Endothelial cell of umbilical vein (primary cell): ENCODE measurements at regions not wholly inside any gene's neighbourhood (a gene's known extent, or its start where the extent isn't known, plus 50 kb on each side); places are given as distances from the start of the nearest gene placed in this dataset.
"Not testable (repeated sequence)": the region's sequence is repeated elsewhere in the genome, so short reads cannot be mapped to it uniquely, and the experiment has no call there.

Source experiments
- BruUV-seq: library from RNA; stranded (reverse); fragments of 400-500 nt; replicated peaks from 2 replicates; lab custom pipeline; 2021; lab: Mats Ljungman, UMichigan
- CTCF ChIA-PET: fragments of 300-600, 350-600 bp; sonication (Branson Sonifier 250); formaldehyde crosslinking; loops from one replicate; lab custom pipeline; 2021; ENCODE audit warnings: antibody characterized with exemption, inconsistent platforms; lab: Charles Lee
- POLR2A ChIA-PET: fragments of 300-600, 350-600 bp; sonication (Branson Sonifier 250); formaldehyde crosslinking; loops from one replicate; lab custom pipeline; 2021; ENCODE audit warnings: antibody characterized with exemption, inconsistent platforms; lab: Charles Lee
- DNase-seq: peaks from one replicate; pipeline ENCODE4 v3.0.0-alpha.2; 2011; ENCODE audit warnings: low read depth, low spot score
- FAIRE-seq: peaks from 2 replicates; lab custom pipeline; 2011; peaks lifted over from hg19 to GRCh38; lab: Jason Lieb, UNC
- H2AFZ ChIP-seq: 2 replicates; pipeline ENCODE4 v1.6.0; 2012; ENCODE audit warnings: low read depth, low read length, control low read depth, inconsistent platforms
- H3K27ac ChIP-seq: 2 replicates; pipeline ENCODE4 v1.5.1; 2011; ENCODE audit warnings: low read depth, mild to moderate bottlenecking, control low read depth, low read length, moderate library complexity; ENCODE audit not compliant: insufficient read depth
- H3K27me3 ChIP-seq, 2 experiments: 2 replicates each; pipeline versions ENCODE4 v1.6.0 to v1.6.1; 2011; ENCODE audit warnings: low read length in 2 of 2, mixed read lengths in 1 of 2; ENCODE audit not compliant: control insufficient read depth in 2 of 2, insufficient read depth in 2 of 2
- H3K36me3 ChIP-seq, 2 experiments: 2 replicates in 1 of 2; 3 replicates in 1 of 2; pipeline ENCODE4 v1.5.1; 2011; ENCODE audit warnings: low read length in 2 of 2, mild to moderate bottlenecking in 1 of 2, moderate library complexity in 1 of 2; ENCODE audit not compliant: control insufficient read depth in 2 of 2, insufficient read depth in 2 of 2; ENCODE audit errors: extremely low read depth in 1 of 2
- H3K4me1 ChIP-seq: 3 replicates; pipeline ENCODE4 v1.5.1; 2011; ENCODE audit warnings: mild to moderate bottlenecking, low read length; ENCODE audit not compliant: control insufficient read depth, insufficient read depth; ENCODE audit errors: extremely low read depth
- H3K4me2 ChIP-seq: 2 replicates; pipeline ENCODE4 v1.6.1; 2011; ENCODE audit warnings: low read length, control low read depth, mixed read lengths; ENCODE audit not compliant: insufficient read depth
- H3K4me3 ChIP-seq, 3 experiments: fragments of 200-600 bp in 1 of 3; sonication (generic), shearing (Covaris generic) in 1 of 3; replicated peaks in 1 of 3; 2 replicates each; pipeline ENCODE4 v1.5.1; 2011 to 2016; ENCODE audit warnings: control low read depth in 3 of 3, low read length in 3 of 3, mild to moderate bottlenecking in 2 of 3, inconsistent platforms in 1 of 3, low read depth in 1 of 3, moderate library complexity in 1 of 3; ENCODE audit not compliant: insufficient read depth in 1 of 3
- H3K79me2 ChIP-seq: 2 replicates; pipeline ENCODE4 v1.6.0; 2012; ENCODE audit warnings: low read length, inconsistent platforms; ENCODE audit not compliant: control insufficient read depth, insufficient read depth
- H3K9ac ChIP-seq: replicated peaks from 2 replicates; pipeline ENCODE3; 2011; ENCODE audit warnings: low read length, control low read depth; ENCODE audit not compliant: insufficient read depth; ENCODE audit errors: extremely low read depth
- H3K9me1 ChIP-seq: replicated peaks from 3 replicates; pipeline ENCODE4 v1.6.0; 2011; ENCODE audit warnings: mild to moderate bottlenecking, low read length; ENCODE audit not compliant: control insufficient read depth, insufficient read depth; ENCODE audit errors: extremely low read depth
- H3K9me3 ChIP-seq: replicated peaks from 2 replicates; pipeline ENCODE4 v1.5.1; 2012; ENCODE audit warnings: low read length, inconsistent platforms; ENCODE audit not compliant: control insufficient read depth, insufficient read depth
- H4K20me1 ChIP-seq: replicated peaks from 2 replicates; pipeline ENCODE3; 2011; ENCODE audit warnings: mild to moderate bottlenecking, low read length; ENCODE audit not compliant: control insufficient read depth, insufficient read depth; ENCODE audit errors: extremely low read depth
- EZH2 ChIP-seq: IDR thresholded peaks from 2 replicates; pipeline ENCODE4 v1.6.1; 2012; ENCODE audit warnings: borderline replicate concordance, low read depth, mild to moderate bottlenecking, moderate library complexity, low read length, inconsistent platforms; ENCODE audit not compliant: severe bottlenecking
- FOS ChIP-seq: IDR thresholded peaks from 2 replicates; pipeline ENCODE4 v1.6.1; 2011; ENCODE audit warnings: mild to moderate bottlenecking, low read length, moderate library complexity, borderline replicate concordance; ENCODE audit not compliant: insufficient read depth
- GATA2 ChIP-seq: IDR thresholded peaks from 2 replicates; pipeline ENCODE4 v1.7.0; 2011; ENCODE audit warnings: low read depth, mild to moderate bottlenecking, moderate library complexity, mixed read lengths, low read length; ENCODE audit not compliant: insufficient read length, insufficient read depth
- JUN ChIP-seq: IDR thresholded peaks from 2 replicates; pipeline ENCODE4 v1.6.1; 2011; ENCODE audit warnings: borderline replicate concordance, low read depth; ENCODE audit not compliant: insufficient read length, insufficient read depth
- MYC ChIP-seq: IDR thresholded peaks from one replicate; pipeline ENCODE4 v1.6.1; 2011; ENCODE audit warnings: mild to moderate bottlenecking, low read depth, low read length
- POLR2A ChIP-seq: IDR thresholded peaks from 2 replicates; pipeline ENCODE4 v1.6.1; 2012; ENCODE audit warnings: low read depth, mild to moderate bottlenecking, control low read depth, low read length
- POLR2AphosphoS5 ChIP-seq: IDR thresholded peaks from 2 replicates; pipeline ENCODE4 v1.6.1; 2012; ENCODE audit warnings: low read depth, mild to moderate bottlenecking, control low read depth, low read length, moderate library complexity; ENCODE audit not compliant: insufficient read depth
- dilution Hi-C: fragments of 300-500 bp; cut with MboI; formaldehyde crosslinking; loops from one replicate; pipeline ENCODE4 v1.15.0; 2019; ENCODE audit warnings: low sequenced_read_pairs; ENCODE audit not compliant: extremely low pct_ligation_motif_present
- intact Hi-C: fragments of 100-400 bp; cut with micrococcal nuclease; formaldehyde crosslinking; loops from one replicate; pipeline ENCODE4 v1.10.0; 2022
- TF ChIP-seq, protein P1 (sequence below): IDR thresholded peaks from 2 replicates; pipeline ENCODE4 v1.6.1; 2011; ENCODE audit not compliant: insufficient read depth, insufficient read length
- TF ChIP-seq, protein P2 (sequence below), 2 donors: IDR thresholded peaks; 1 replicate in 1 of 2; 2 replicates in 1 of 2; pipeline ENCODE4 v1.5.1; 2011; ENCODE audit warnings: low read length in 2 of 2, mild to moderate bottlenecking in 2 of 2, moderate library complexity in 2 of 2, control low read depth in 1 of 2, inconsistent platforms in 1 of 2, low read depth in 1 of 2; ENCODE audit not compliant: insufficient read depth in 1 of 2; ENCODE audit errors: extremely low read depth in 1 of 2

DNA sequence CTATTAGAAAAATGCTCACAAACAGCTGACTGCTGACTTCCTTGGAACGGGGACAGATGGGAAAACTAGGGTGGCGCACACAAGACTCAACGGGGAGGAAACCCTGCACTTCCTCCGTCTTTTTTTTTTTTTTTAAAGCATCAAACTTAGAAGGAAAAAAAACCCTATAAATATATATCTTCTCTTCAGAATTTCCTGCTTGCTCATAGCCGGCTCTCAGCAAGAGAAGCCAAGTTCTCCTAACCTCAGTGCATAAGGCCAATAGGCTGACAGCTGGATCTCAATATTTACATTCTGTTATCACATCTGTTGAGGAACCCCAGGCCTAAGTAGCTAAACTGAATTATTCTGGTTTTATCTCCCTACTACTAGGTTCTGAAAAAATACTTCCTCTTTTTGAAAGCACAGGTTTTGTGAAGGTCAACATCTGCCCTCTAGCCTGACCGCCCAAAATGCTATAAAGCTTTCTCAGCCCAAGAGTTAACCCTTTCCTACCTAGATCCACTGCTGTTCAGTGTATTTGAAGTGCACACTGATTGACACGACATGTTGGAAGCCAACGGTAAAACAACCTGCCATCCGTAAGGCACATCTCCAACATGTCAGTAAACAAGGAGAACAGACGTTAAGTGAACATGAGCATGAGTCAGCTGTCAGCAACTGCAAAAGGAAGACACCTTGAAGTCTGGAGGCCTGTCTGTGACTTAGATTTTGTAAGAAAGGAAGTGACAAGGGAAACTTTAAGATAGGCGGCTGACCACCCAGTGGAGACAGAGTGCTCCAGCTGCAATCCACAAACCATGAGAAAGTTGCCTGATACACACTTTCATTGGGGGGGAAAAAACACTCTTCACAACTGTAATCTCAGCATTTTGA lies 83.8 kb downstream of the EBLN1 start:
- no TSS peak for BruUV-seq
- no peak overlapping the region for H3K4me2 ChIP-seq
- no peak overlapping the region for H2AFZ ChIP-seq
- DNase-seq (no peak), FAIRE-seq (no peak)
- no peak overlapping the region for H3K9ac ChIP-seq
- intact Hi-C loops: no loop called here
- no peaks in the 10 kb centered on the region for H3K9me1 ChIP-seq
- H3K27ac ChIP-seq: no peak overlapping the region
- ChIA-PET CTCF (no interaction called here), POLR2A (no interaction called here)
- no peaks in the 10 kb centered on the region for H3K36me3 ChIP-seq
- dilution Hi-C loops: no loop called here
- no peaks in the 10 kb centered on the region for H3K79me2 ChIP-seq
- H4K20me1 ChIP-seq: no peaks in the 10 kb centered on the region
- no peaks in the 10 kb centered on the region for H3K9me3 ChIP-seq
- H3K4me3 ChIP-seq: no peak overlapping the region
- no peaks in the 10 kb centered on the region for H3K4me1 ChIP-seq
- no peaks in the 10 kb centered on the region for H3K27me3 ChIP-seq
- TF ChIP-seq FOS: no peak
- TF ChIP-seq, protein P1, sequence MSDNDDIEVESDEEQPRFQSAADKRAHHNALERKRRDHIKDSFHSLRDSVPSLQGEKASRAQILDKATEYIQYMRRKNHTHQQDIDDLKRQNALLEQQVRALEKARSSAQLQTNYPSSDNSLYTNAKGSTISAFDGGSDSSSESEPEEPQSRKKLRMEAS: no peak
- TF ChIP-seq POLR2A: no peak
- TF ChIP-seq JUN: no peak
- TF ChIP-seq GATA2: no peak
- TF ChIP-seq MYC: no peak
- TF ChIP-seq, protein P2, sequence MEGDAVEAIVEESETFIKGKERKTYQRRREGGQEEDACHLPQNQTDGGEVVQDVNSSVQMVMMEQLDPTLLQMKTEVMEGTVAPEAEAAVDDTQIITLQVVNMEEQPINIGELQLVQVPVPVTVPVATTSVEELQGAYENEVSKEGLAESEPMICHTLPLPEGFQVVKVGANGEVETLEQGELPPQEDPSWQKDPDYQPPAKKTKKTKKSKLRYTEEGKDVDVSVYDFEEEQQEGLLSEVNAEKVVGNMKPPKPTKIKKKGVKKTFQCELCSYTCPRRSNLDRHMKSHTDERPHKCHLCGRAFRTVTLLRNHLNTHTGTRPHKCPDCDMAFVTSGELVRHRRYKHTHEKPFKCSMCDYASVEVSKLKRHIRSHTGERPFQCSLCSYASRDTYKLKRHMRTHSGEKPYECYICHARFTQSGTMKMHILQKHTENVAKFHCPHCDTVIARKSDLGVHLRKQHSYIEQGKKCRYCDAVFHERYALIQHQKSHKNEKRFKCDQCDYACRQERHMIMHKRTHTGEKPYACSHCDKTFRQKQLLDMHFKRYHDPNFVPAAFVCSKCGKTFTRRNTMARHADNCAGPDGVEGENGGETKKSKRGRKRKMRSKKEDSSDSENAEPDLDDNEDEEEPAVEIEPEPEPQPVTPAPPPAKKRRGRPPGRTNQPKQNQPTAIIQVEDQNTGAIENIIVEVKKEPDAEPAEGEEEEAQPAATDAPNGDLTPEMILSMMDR (IDR thresholded peaks at IDR 0.05; ENCODE audit: extremely low read depth in 1 of 2, insufficient read depth in 1 of 2, low read depth in 1 of 2, low read length in 2 of 2): no peak
- no peak for TF ChIP-seq EZH2
- no peak for TF ChIP-seq POLR2AphosphoS5

DNA sequence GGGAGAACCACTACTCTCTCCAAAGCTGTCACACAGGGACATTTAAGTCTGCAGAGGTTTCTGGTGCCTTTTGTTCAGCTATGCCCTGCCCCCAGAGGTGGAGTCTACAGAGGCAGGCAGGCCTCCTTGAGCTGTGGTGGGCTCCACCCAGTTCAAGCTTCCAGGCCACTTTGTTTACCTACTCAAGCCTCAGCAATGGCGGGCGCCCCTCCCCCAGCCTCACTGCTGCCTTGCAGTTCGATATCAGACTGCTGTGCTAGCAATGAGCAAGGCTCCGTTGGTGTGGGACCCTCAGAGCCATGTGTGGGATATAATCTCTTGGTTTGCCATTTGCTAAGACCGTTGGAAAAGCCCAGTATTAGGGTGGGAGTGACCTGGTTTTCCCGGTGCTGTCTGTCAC lies 87.0 kb downstream of the EBLN1 start:
- BruUV-seq, H3K9ac ChIP-seq, H3K27ac ChIP-seq, FAIRE-seq, DNase-seq, intact Hi-C loops, H3K36me3 ChIP-seq, H3K4me3 ChIP-seq, H3K9me1 ChIP-seq, dilution Hi-C loops, POLR2A ChIA-PET, H3K79me2 ChIP-seq, CTCF ChIA-PET, H3K4me2 ChIP-seq, H3K4me1 ChIP-seq, H4K20me1 ChIP-seq, H3K9me3 ChIP-seq, H2AFZ ChIP-seq, H3K27me3 ChIP-seq: not testable (repeated sequence)

DNA sequence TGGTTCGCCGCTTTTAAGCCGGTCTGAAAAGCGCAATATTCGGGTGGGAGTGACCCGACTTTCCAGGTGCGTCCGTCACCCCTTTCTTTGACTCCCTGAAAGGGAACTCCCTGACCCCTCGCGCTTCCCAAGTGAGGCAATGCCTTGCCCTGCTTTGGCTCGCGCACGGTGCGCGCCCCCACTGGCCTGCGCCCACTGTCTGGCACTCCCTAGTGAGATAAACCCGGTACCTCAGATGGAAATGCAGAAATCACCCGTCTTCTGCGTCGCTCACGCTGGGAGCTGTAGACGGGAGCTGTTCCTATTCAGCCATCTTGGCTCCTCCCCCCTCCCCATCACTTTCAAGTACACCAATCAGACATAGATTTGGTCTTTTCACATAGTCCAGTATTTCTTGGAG lies 88.2 kb downstream of the EBLN1 start:
- POLR2A ChIA-PET, H3K27ac ChIP-seq, H3K9ac ChIP-seq, H3K79me2 ChIP-seq, intact Hi-C loops, H3K27me3 ChIP-seq, H3K9me3 ChIP-seq, H3K9me1 ChIP-seq, H2AFZ ChIP-seq, H4K20me1 ChIP-seq, H3K4me1 ChIP-seq, FAIRE-seq, H3K4me2 ChIP-seq, H3K36me3 ChIP-seq, H3K4me3 ChIP-seq, DNase-seq, dilution Hi-C loops, BruUV-seq, CTCF ChIA-PET: not testable (repeated sequence)
